IMR-90 (cell line): ENCODE measurements at regions not wholly inside any gene's neighbourhood (a gene's known extent, or its start where the extent isn't known, plus 50 kb on each side); places are given as distances from the start of the nearest gene placed in this dataset.

Source experiments
- ATAC-seq: fragments of 200-7000 bp; cut with Tn5 transposase; 2 replicates; pipeline ENCODE4 v1.9.1; 2020; ENCODE audit warnings: low read depth, mild to moderate bottlenecking, moderate library complexity
- BruUV-seq: library from RNA; stranded (reverse); fragments of 400-500 nt; replicated peaks from 2 replicates; lab custom pipeline; 2021; lab: Mats Ljungman, UMichigan
- CTCF ChIA-PET: fragments of 300-600 bp; formaldehyde crosslinking; extraction: SDS; loops from one replicate; lab custom pipeline; 2021; ENCODE audit warnings: antibody characterized with exemption; lab: Yijun Ruan, JAX
- POLR2A ChIA-PET: fragments of 300-600 bp; sonication (Branson Sonifier 250); formaldehyde crosslinking; loops from one replicate; lab custom pipeline; 2022; ENCODE audit warnings: antibody characterized with exemption; ENCODE audit not compliant: unreplicated experiment; lab: Charles Lee
- DNase-seq: peaks from one replicate; pipeline ENCODE4 v3.0.0; 2013
- H2AFZ ChIP-seq: replicated peaks from 2 replicates; pipeline ENCODE3; 2013; ENCODE audit warnings: low read length, mild to moderate bottlenecking; ENCODE audit not compliant: poor library complexity
- H2AK5ac ChIP-seq: 2 replicates; pipeline ENCODE4 v1.6.1; 2013; ENCODE audit warnings: low read depth, low read length, inconsistent platforms
- H2AK9ac ChIP-seq: replicated peaks from 2 replicates; pipeline ENCODE3; 2013; ENCODE audit warnings: mild to moderate bottlenecking, low read depth, low read length, moderate library complexity; ENCODE audit not compliant: poor library complexity
- H2BK120ac ChIP-seq: 2 replicates; pipeline ENCODE4 v1.6.1; 2013; ENCODE audit warnings: low read depth, low read length, inconsistent platforms
- H2BK15ac ChIP-seq: 3 replicates; pipeline ENCODE4 v1.6.1; 2013; ENCODE audit warnings: low read depth, low read length, inconsistent platforms
- H2BK20ac ChIP-seq: 2 replicates; pipeline ENCODE4 v1.6.1; 2013; ENCODE audit warnings: low read depth, mild to moderate bottlenecking, inconsistent platforms, low read length, moderate library complexity
- H2BK5ac ChIP-seq: 2 replicates; pipeline ENCODE4 v1.6.1; 2013; ENCODE audit warnings: mild to moderate bottlenecking, low read depth, low read length, inconsistent platforms; ENCODE audit not compliant: poor library complexity, severe bottlenecking
- H3K14ac ChIP-seq: replicated peaks from 2 replicates; pipeline ENCODE4 v1.6.1; 2013; ENCODE audit warnings: low read depth, low read length, inconsistent platforms
- H3K18ac ChIP-seq: 2 replicates; pipeline ENCODE4 v1.6.1; 2013; ENCODE audit warnings: low read depth, low read length, control low read depth
- H3K23ac ChIP-seq: 2 replicates; pipeline ENCODE4 v1.6.1; 2013; ENCODE audit warnings: low read depth, low read length, inconsistent platforms
- H3K27ac ChIP-seq: 2 replicates; pipeline ENCODE4 v1.5.1; 2013; ENCODE audit warnings: mild to moderate bottlenecking, control low read depth, low read length; ENCODE audit not compliant: insufficient read depth
- H3K27me3 ChIP-seq: 2 replicates; pipeline ENCODE4 v1.6.1; 2013; ENCODE audit warnings: low read length; ENCODE audit not compliant: control insufficient read depth, insufficient read depth
- H3K36me3 ChIP-seq: 2 replicates; pipeline ENCODE4 v1.6.1; 2013; ENCODE audit warnings: low read length, mixed read lengths; ENCODE audit not compliant: control insufficient read depth, insufficient read depth
- H3K4ac ChIP-seq: 2 replicates; pipeline ENCODE4 v1.6.1; 2013; ENCODE audit warnings: low read depth, low read length, inconsistent platforms
- H3K4me1 ChIP-seq: 2 replicates; pipeline ENCODE4 v1.6.1; 2013; ENCODE audit warnings: low read length, mixed read lengths; ENCODE audit not compliant: control insufficient read depth, insufficient read depth
- H3K4me2 ChIP-seq: 2 replicates; pipeline ENCODE4 v1.6.1; 2013; ENCODE audit warnings: low read depth, mild to moderate bottlenecking, control low read depth, low read length, moderate library complexity
- H3K4me3 ChIP-seq: 2 replicates; pipeline ENCODE4 v1.5.1; 2013; ENCODE audit warnings: low read depth, mild to moderate bottlenecking, control low read depth, low read length, moderate library complexity; ENCODE audit not compliant: insufficient read depth
- H3K56ac ChIP-seq: 2 replicates; pipeline ENCODE4 v1.6.1; 2013; ENCODE audit warnings: low read length, inconsistent platforms; ENCODE audit not compliant: insufficient read depth; ENCODE audit errors: extremely low read depth
- H3K79me1 ChIP-seq, 2 experiments: 2 replicates each; pipeline ENCODE4 v1.6.1; 2013; ENCODE audit warnings: low read length in 2 of 2, inconsistent platforms in 1 of 2, low read depth in 1 of 2
- H3K9ac ChIP-seq: 2 replicates; pipeline ENCODE4 v1.6.1; 2013; ENCODE audit warnings: low read depth, low read length, control low read depth
- H3K9me1 ChIP-seq: 2 replicates; pipeline ENCODE4 v1.6.1; 2013; ENCODE audit warnings: low read length, inconsistent platforms; ENCODE audit not compliant: insufficient read depth
- H3K9me3 ChIP-seq: 2 replicates; pipeline ENCODE4 v1.6.1; 2013; ENCODE audit warnings: low read length; ENCODE audit not compliant: control insufficient read depth, insufficient read depth
- H4K20me1 ChIP-seq: 2 replicates; pipeline ENCODE4 v1.6.1; 2013; ENCODE audit warnings: low read length, inconsistent platforms; ENCODE audit not compliant: insufficient read depth
- H4K5ac ChIP-seq: 2 replicates; pipeline ENCODE4 v1.6.1; 2013; ENCODE audit warnings: mild to moderate bottlenecking, low read depth, low read length, control low read depth
- H4K8ac ChIP-seq, 2 experiments: 2 replicates each; pipeline ENCODE4 v1.6.1; 2013; ENCODE audit warnings: low read depth in 2 of 2, low read length in 2 of 2, control low read depth in 1 of 2, inconsistent platforms in 1 of 2
- H4K91ac ChIP-seq: 2 replicates; pipeline ENCODE4 v1.6.1; 2013; ENCODE audit warnings: low read depth, low read length, inconsistent platforms; ENCODE audit not compliant: insufficient read depth
- ELK1 ChIP-seq: fragments of 150-350 bp; IDR thresholded peaks from 2 replicates; pipeline ENCODE4 v1.6.1; 2016; ENCODE audit warnings: low read depth, mild to moderate bottlenecking, low read length, moderate library complexity, borderline replicate concordance
- FOS ChIP-seq: fragments of 150-350 bp; IDR thresholded peaks from 2 replicates; pipeline ENCODE4 v1.6.1; 2016; ENCODE audit warnings: low read depth, low read length
- MAZ ChIP-seq: IDR thresholded peaks from 2 replicates; pipeline ENCODE4 v1.6.1; 2012; ENCODE audit warnings: low read depth, mild to moderate bottlenecking, low read length, improper control_type of control experiment, moderate library complexity, borderline replicate concordance
- MXI1 ChIP-seq: IDR thresholded peaks from 2 replicates; pipeline ENCODE4 v1.6.1; 2012; ENCODE audit warnings: low read depth, mild to moderate bottlenecking, low read length, moderate library complexity, borderline replicate concordance
- NFE2L2 ChIP-seq: fragments of 150-350 bp; IDR thresholded peaks from 2 replicates; pipeline ENCODE4 v1.6.1; 2016; ENCODE audit warnings: low read depth, mild to moderate bottlenecking, low read length
- POLR2A ChIP-seq: IDR thresholded peaks from 2 replicates; pipeline ENCODE4 v1.6.1; 2012; ENCODE audit warnings: mild to moderate bottlenecking, low read depth, low read length
- RAD21 ChIP-seq: IDR thresholded peaks from 2 replicates; pipeline ENCODE4 v1.6.1; 2012; ENCODE audit warnings: low read length, improper control_type of control experiment
- RFX5 ChIP-seq: IDR thresholded peaks from 2 replicates; pipeline ENCODE4 v1.8.0; 2012; ENCODE audit warnings: low read depth, mild to moderate bottlenecking, low read length, moderate library complexity
- USF2 ChIP-seq: fragments of 150-350 bp; IDR thresholded peaks from 2 replicates; pipeline ENCODE4 v1.6.1; 2017; ENCODE audit warnings: mild to moderate bottlenecking, antibody characterized with exemption, low read length, low read depth
- WGBS, 2 experiments: methylation state at CpG; one replicate each; pipeline versions ENCODE4 v1.1.5 to v1.1.7; 2013; ENCODE audit warnings: missing lambda C conversion rate in 2 of 2; ENCODE audit not compliant: insufficient read length in 1 of 2; ENCODE audit errors: extremely low coverage in 2 of 2; 5-methylcytosine and 5-hydroxymethylcytosine counted together
- dilution Hi-C: fragments of 300-500 bp; cut with HindIII; formaldehyde crosslinking; loops from one replicate; pipeline ENCODE4 v1.14.3; 2018; ENCODE audit warnings: low sequenced_read_pairs; ENCODE audit not compliant: unreplicated experiment
- in situ Hi-C: fragments of 300-500 bp; cut with MboI; formaldehyde crosslinking; loops from 3 replicates; pipeline ENCODE4 v1.14.3; 2019; ENCODE audit warnings: low sequenced_read_pairs, inconsistent platforms, mixed read lengths
- intact Hi-C: fragments of 100-400 bp; cut with micrococcal nuclease; formaldehyde crosslinking; loops from 2 replicates; pipeline ENCODE4 v1.10.0; 2022

DNA sequence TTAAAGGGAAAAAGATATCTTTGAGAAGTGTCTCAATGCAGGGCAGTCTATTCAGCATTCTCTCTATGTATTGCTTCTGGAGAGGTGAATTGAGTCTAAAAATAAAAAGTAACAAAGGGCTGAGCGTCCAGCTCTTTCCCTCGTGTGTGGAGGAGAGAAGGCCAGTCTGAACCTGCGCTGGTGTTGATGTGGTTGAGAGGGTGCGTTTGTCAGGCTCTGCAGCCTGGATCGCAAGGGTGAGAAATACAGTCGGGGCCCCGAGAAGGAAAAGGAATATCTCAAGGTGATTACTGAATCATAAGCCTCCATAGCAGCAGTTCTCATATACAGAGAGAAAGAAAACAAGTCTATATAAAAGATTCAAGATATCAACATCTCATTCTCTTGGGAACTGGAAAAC lies 494.1 kb upstream of the MDFIC2 start:
- Histone ChIP-seq H4K8ac (no peak overlapping the region), H3K27me3 (no peaks in the 10 kb centered on the region), H2AK5ac (no peak overlapping the region; the same call in 1 of the 2 replicates), H3K9me3 (no peaks in the 10 kb centered on the region), H4K20me1 (no peaks in the 10 kb centered on the region), H3K23ac (no peak overlapping the region), H3K18ac (no peak overlapping the region), H3K27ac (no peak overlapping the region), H2AFZ (no peak overlapping the region), H3K56ac (no peak overlapping the region), H3K36me3 (no peaks in the 10 kb centered on the region), H3K14ac (no peak overlapping the region), H2AK9ac (no peak overlapping the region), H3K4ac (no peak overlapping the region), H3K4me1 (no peaks in the 10 kb centered on the region; the same call in 1 of the 2 replicates), H2BK15ac (no peak overlapping the region), H2BK5ac (no peak overlapping the region), H2BK120ac (no peak overlapping the region), H4K5ac (no peak overlapping the region), H2BK20ac (no peak overlapping the region), H3K4me3 (no peak overlapping the region), H3K79me1 (no peaks in the 10 kb centered on the region), H3K9ac (no peak overlapping the region), H3K9me1 (no peaks in the 10 kb centered on the region), H3K4me2 (no peak overlapping the region), H4K91ac (no peak overlapping the region)
- dilution Hi-C loops = no loop called here
- ATAC-seq (no peak), DNase-seq (no peak)
- no CpG with 5 or more reads among the region's 7 CpGs for WGBS, 2 experiments
- BruUV-seq = no TSS peak
- intact Hi-C loops = no loop called here
- CTCF ChIA-PET = no interaction called here
- POLR2A ChIA-PET = no interaction called here
- in situ Hi-C loops = no loop called here
- TF ChIP-seq RAD21 = no peak
- TF ChIP-seq ELK1 = no peak
- TF ChIP-seq MXI1 = no peak
- TF ChIP-seq FOS = no peak
- no peak for TF ChIP-seq USF2
- no peak for TF ChIP-seq RFX5
- no peak for TF ChIP-seq NFE2L2
- TF ChIP-seq MAZ = no peak
- TF ChIP-seq POLR2A = no peak
